HL-60 (cell line): ENCODE measurements at regions not wholly inside any gene's neighbourhood (a gene's known extent, or its start where the extent isn't known, plus 50 kb on each side); places are given as distances from the start of the nearest gene placed in this dataset.
"Not testable (repeated sequence)": the region's sequence is repeated elsewhere in the genome, so short reads cannot be mapped to it uniquely, and the experiment has no call there.

Experiments used
- DNase-seq, 2 experiments: peaks; one replicate each; pipeline ENCODE4 v3.0.0-alpha.2; 2010 to 2020; ENCODE audit warnings: low read depth in 1 of 2, low spot score in 1 of 2
- H3K27ac ChIP-seq: fragments of 250-450 bp; sonication (Bioruptor Pico); replicated peaks from 2 replicates; pipeline ENCODE4 v1.5.1; 2020; ENCODE audit warnings: mild to moderate bottlenecking, moderate library complexity
- H3K27me3 ChIP-seq: fragments of 250-450 bp; sonication (Bioruptor Pico); 2 replicates; pipeline ENCODE4 v1.5.1; 2021; ENCODE audit warnings: mild to moderate bottlenecking, moderate library complexity; ENCODE audit not compliant: insufficient read depth, poor library complexity, severe bottlenecking
- H3K4me3 ChIP-seq: replicated peaks from 2 replicates; pipeline ENCODE4 v1.5.1; 2011; ENCODE audit warnings: mild to moderate bottlenecking, control low read depth, low read length; ENCODE audit not compliant: insufficient read depth
- GABPA ChIP-seq: IDR thresholded peaks from 2 replicates; pipeline ENCODE4 v1.6.1; 2012; ENCODE audit warnings: low read depth
- POLR2AphosphoS5 ChIP-seq: IDR thresholded peaks from 2 replicates; pipeline ENCODE4 v1.6.1; 2012; ENCODE audit warnings: low read depth
- SPI1 ChIP-seq: IDR thresholded peaks from 2 replicates; pipeline ENCODE4 v1.6.1; 2012; ENCODE audit warnings: low read depth, mild to moderate bottlenecking, borderline replicate concordance
- TF ChIP-seq, protein P1 (sequence below): IDR thresholded peaks from one replicate; pipeline ENCODE4 v1.5.1; 2011; ENCODE audit warnings: low read length, control low read depth, inconsistent platforms; ENCODE audit not compliant: insufficient read depth
- TF ChIP-seq, protein P2 (sequence below): IDR thresholded peaks from 2 replicates; pipeline ENCODE4 v1.6.1; 2012; ENCODE audit warnings: low read depth; ENCODE audit not compliant: insufficient replicate concordance

DNA sequence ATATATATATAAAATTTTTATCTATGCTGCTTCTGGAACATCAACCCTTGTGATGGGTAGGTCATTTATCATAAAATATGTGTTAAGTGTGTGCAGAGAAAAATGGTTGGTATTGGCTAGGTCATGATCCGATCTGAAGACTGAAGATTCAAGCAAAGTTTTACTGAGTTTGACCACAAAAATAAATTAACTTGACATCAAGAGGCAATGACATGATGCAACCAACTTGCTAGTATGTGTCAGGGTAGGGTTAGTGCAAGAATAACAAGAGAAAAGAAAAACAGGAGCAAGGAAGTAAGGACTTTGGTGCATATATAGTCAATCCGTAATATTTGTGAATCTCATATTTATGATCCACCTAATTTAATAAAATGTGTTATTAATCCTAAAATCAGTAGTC, 1202.0 kb upstream of the ADGRB3 start:
- Histone ChIP-seq H3K27ac (no peak overlapping the region), H3K27me3 (no peaks in the 10 kb centered on the region), H3K4me3 (no peak overlapping the region)
- DNase-seq = peak in 1 of 2 experiments; percentile 2
- TF ChIP-seq, protein P1, sequence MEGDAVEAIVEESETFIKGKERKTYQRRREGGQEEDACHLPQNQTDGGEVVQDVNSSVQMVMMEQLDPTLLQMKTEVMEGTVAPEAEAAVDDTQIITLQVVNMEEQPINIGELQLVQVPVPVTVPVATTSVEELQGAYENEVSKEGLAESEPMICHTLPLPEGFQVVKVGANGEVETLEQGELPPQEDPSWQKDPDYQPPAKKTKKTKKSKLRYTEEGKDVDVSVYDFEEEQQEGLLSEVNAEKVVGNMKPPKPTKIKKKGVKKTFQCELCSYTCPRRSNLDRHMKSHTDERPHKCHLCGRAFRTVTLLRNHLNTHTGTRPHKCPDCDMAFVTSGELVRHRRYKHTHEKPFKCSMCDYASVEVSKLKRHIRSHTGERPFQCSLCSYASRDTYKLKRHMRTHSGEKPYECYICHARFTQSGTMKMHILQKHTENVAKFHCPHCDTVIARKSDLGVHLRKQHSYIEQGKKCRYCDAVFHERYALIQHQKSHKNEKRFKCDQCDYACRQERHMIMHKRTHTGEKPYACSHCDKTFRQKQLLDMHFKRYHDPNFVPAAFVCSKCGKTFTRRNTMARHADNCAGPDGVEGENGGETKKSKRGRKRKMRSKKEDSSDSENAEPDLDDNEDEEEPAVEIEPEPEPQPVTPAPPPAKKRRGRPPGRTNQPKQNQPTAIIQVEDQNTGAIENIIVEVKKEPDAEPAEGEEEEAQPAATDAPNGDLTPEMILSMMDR = no peak

DNA sequence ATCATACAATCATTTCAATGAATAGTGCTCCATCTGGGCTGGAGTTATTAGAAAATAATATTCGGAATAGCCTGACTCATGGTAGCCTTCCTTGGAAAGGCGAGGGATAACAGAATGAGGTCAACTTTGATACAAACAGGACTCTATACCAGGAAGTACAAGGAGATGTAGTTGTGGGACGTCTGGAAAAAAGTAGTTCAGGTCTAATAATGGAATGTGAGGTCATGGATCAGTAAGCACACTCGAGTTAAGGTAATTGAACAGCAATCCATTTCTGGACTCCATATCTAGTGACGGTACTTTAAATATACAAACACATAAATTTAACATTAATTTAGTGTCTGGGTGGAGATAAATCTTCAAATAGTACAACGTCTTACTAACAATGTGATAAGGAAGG, 1204.0 kb upstream of the ADGRB3 start:
- no peak for TF ChIP-seq POLR2AphosphoS5
- TF ChIP-seq, protein P1 = no peak
- TF ChIP-seq SPI1 = no peak
- TF ChIP-seq GABPA = no peak
- TF ChIP-seq, protein P2, sequence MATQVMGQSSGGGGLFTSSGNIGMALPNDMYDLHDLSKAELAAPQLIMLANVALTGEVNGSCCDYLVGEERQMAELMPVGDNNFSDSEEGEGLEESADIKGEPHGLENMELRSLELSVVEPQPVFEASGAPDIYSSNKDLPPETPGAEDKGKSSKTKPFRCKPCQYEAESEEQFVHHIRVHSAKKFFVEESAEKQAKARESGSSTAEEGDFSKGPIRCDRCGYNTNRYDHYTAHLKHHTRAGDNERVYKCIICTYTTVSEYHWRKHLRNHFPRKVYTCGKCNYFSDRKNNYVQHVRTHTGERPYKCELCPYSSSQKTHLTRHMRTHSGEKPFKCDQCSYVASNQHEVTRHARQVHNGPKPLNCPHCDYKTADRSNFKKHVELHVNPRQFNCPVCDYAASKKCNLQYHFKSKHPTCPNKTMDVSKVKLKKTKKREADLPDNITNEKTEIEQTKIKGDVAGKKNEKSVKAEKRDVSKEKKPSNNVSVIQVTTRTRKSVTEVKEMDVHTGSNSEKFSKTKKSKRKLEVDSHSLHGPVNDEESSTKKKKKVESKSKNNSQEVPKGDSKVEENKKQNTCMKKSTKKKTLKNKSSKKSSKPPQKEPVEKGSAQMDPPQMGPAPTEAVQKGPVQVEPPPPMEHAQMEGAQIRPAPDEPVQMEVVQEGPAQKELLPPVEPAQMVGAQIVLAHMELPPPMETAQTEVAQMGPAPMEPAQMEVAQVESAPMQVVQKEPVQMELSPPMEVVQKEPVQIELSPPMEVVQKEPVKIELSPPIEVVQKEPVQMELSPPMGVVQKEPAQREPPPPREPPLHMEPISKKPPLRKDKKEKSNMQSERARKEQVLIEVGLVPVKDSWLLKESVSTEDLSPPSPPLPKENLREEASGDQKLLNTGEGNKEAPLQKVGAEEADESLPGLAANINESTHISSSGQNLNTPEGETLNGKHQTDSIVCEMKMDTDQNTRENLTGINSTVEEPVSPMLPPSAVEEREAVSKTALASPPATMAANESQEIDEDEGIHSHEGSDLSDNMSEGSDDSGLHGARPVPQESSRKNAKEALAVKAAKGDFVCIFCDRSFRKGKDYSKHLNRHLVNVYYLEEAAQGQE = no peak
- Histone ChIP-seq H3K27me3 (no peaks in the 10 kb centered on the region), H3K4me3 (no peak overlapping the region), H3K27ac (no peak overlapping the region)
- no peak for DNase-seq

DNA sequence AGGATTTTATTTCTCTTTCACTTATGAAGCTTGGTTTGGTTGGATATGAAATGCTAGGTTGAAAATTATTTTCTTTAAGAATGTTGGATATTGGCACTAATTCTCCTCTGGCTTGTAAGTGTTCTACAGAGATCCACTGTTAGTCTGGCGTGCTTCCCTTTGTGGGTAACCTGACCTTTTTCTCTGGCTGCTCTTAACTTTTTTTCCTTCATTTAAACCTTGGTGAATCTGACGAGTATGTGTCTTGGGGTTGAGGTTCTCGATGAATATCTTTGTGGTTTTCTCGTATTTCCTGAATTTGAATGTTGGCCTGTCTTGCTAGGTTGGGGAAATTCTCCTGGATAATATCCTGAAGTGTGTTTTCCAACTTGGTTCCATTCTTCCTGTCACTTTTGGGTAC, 1208.4 kb upstream of the ADGRB3 start:
- H3K4me3 ChIP-seq, DNase-seq, H3K27me3 ChIP-seq, H3K27ac ChIP-seq: not testable (repeated sequence)

DNA sequence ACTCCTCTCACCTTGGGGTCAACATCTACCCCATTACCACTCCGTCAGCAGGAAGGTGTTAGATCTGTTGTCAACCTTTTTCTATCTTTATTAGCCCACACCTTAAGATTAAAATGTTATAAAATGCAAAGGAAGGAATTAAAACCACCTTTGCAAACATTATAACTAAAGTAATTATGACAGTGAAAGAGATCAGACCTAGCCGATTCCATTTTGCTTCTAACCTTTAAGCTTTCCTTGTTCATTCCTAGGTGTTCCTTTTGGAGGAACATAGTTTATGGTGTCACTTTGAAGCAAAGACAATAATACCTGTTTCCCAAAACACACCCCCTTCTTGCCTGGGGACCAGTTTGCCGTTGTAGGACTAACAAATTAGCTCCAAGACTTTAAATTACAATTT, 1223.0 kb upstream of the ADGRB3 start:
- Histone ChIP-seq H3K27me3 (no peaks in the 10 kb centered on the region), H3K27ac (no peak overlapping the region), H3K4me3 (no peak overlapping the region)
- no peak for DNase-seq
- TF ChIP-seq POLR2AphosphoS5 (no peak), GABPA (no peak), SPI1 (no peak)
- TF ChIP-seq, protein P1 = no peak
- TF ChIP-seq, protein P2 = no peak

DNA sequence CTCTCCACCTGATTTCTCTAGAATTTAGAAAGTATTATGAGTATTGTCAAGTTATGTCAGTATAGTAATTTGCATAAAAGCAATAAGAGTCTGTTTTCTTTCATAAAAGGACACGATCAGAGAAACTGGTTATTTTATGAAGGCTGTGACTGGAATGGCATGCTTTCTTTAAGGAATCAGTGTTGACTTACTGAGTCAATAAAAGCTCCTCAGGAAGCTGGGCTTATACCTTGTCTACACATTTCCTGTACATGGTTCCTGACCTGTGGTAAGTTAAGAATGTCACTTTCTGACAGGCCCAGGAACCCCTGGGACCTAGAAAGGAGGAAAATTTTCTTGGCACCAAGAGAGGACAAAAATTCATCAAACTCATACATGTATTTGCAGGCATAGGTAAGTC, 1224.0 kb upstream of the ADGRB3 start:
- Histone ChIP-seq H3K27ac (no peak overlapping the region), H3K4me3 (no peak overlapping the region), H3K27me3 (no peaks in the 10 kb centered on the region)
- TF ChIP-seq POLR2AphosphoS5 = no peak
- TF ChIP-seq, protein P1 = no peak
- DNase-seq = no peak
